MCF 10A (cell line): ENCODE measurements at regions not wholly inside any gene's neighbourhood (a gene's known extent, or its start where the extent isn't known, plus 50 kb on each side); places are given as distances from the start of the nearest gene placed in this dataset.

Experiments
- BruUV-seq: library from RNA; stranded (reverse); fragments of 400-500 nt; replicated peaks from 2 replicates; lab custom pipeline; 2021; lab: Mats Ljungman, UMichigan
- CTCF ChIA-PET: fragments of 300-600 bp; sonication (Branson Sonifier 250); formaldehyde crosslinking; extraction: SDS; loops from one replicate; lab custom pipeline; 2021; ENCODE audit warnings: antibody characterized with exemption, inconsistent platforms; lab: Yijun Ruan, JAX
- POLR2A ChIA-PET: fragments of 300-600, 350-650 bp; sonication (Branson Sonifier 250); formaldehyde crosslinking; extraction: SDS; loops from one replicate; lab custom pipeline; 2020; ENCODE audit warnings: antibody characterized with exemption, inconsistent platforms; lab: Yijun Ruan, JAX
- DNase-seq: peaks from one replicate; pipeline ENCODE4 v3.0.0-alpha.2; 2018; ENCODE audit not compliant: unreplicated experiment
- H3K27ac Mint-ChIP-seq: one replicate; pipeline ENCODE4 v1.8.0; 2022; ENCODE audit warnings: mild to moderate bottlenecking, low read depth, mixed read lengths; ENCODE audit not compliant: unreplicated experiment
- H3K27me3 Mint-ChIP-seq: one replicate; pipeline ENCODE4 v1.8.0; 2022; ENCODE audit warnings: mixed read lengths; ENCODE audit not compliant: insufficient read depth, unreplicated experiment
- H3K36me3 Mint-ChIP-seq: one replicate; pipeline ENCODE4 v1.8.0; 2022; ENCODE audit warnings: mild to moderate bottlenecking, moderate library complexity, mixed read lengths; ENCODE audit not compliant: insufficient read depth, unreplicated experiment
- H3K4me1 Mint-ChIP-seq: one replicate; pipeline ENCODE4 v1.8.0; 2022; ENCODE audit warnings: mixed read lengths; ENCODE audit not compliant: insufficient read depth, unreplicated experiment
- H3K4me3 Mint-ChIP-seq: one replicate; pipeline ENCODE4 v1.8.0; 2022; ENCODE audit warnings: mild to moderate bottlenecking, moderate library complexity, mixed read lengths; ENCODE audit not compliant: unreplicated experiment
- H3K9me3 Mint-ChIP-seq: one replicate; pipeline ENCODE4 v1.8.0; 2022; ENCODE audit warnings: mixed read lengths; ENCODE audit not compliant: unreplicated experiment
- intact Hi-C: fragments of 100-400 bp; cut with micrococcal nuclease; formaldehyde crosslinking; loops from 2 replicates; pipeline ENCODE4 v1.14.1; 2022
- TF ChIP-seq, protein P1 (sequence below): fragments of 200-600 bp; IDR thresholded peaks from one replicate; pipeline ENCODE4 v1.8.0; 2022; ENCODE audit warnings: antibody characterized with exemption, mild to moderate bottlenecking; ENCODE audit not compliant: unreplicated experiment

DNA sequence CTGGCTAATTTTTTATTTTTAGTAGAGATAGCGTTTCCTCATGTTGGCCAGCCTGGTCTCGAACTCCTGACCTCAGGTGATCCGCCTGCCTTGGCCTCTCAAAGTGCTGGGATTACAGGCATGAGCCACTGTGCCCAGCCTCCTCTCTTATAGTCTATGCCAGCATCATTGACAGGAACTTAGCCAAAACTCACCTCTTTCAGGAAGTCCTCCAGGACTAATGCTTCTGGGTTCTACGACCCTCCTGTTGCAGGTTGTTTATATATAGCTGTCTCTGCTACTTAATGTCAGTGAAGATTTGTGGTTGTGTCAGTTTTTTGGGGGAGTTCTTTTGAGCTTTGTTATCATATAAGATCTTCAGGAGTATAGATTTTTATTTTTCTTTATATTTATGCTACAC, 112.1 kb upstream of the CDC42EP3 start:
- TF ChIP-seq, protein P1, sequence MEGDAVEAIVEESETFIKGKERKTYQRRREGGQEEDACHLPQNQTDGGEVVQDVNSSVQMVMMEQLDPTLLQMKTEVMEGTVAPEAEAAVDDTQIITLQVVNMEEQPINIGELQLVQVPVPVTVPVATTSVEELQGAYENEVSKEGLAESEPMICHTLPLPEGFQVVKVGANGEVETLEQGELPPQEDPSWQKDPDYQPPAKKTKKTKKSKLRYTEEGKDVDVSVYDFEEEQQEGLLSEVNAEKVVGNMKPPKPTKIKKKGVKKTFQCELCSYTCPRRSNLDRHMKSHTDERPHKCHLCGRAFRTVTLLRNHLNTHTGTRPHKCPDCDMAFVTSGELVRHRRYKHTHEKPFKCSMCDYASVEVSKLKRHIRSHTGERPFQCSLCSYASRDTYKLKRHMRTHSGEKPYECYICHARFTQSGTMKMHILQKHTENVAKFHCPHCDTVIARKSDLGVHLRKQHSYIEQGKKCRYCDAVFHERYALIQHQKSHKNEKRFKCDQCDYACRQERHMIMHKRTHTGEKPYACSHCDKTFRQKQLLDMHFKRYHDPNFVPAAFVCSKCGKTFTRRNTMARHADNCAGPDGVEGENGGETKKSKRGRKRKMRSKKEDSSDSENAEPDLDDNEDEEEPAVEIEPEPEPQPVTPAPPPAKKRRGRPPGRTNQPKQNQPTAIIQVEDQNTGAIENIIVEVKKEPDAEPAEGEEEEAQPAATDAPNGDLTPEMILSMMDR: no peak
- intact Hi-C loops: no loop called here
- ChIA-PET POLR2A (interaction anchor here (0.6 to 1.0 kb wide), 2 partner anchors 10 to 701 kb away, joined by 4 read pairs; no protein-coding TSS in a partner anchor), CTCF (no interaction called here)
- Mint-ChIP-seq H3K36me3 (no peaks in the 10 kb centered on the region), H3K27ac (no peak overlapping the region), H3K4me1 (peaks cover 38% of the 10 kb centered on the region), H3K27me3 (no peaks in the 10 kb centered on the region), H3K4me3 (no peak overlapping the region), H3K9me3 (no peaks in the 10 kb centered on the region)
- BruUV-seq: no TSS peak
- DNase-seq: no peak

DNA sequence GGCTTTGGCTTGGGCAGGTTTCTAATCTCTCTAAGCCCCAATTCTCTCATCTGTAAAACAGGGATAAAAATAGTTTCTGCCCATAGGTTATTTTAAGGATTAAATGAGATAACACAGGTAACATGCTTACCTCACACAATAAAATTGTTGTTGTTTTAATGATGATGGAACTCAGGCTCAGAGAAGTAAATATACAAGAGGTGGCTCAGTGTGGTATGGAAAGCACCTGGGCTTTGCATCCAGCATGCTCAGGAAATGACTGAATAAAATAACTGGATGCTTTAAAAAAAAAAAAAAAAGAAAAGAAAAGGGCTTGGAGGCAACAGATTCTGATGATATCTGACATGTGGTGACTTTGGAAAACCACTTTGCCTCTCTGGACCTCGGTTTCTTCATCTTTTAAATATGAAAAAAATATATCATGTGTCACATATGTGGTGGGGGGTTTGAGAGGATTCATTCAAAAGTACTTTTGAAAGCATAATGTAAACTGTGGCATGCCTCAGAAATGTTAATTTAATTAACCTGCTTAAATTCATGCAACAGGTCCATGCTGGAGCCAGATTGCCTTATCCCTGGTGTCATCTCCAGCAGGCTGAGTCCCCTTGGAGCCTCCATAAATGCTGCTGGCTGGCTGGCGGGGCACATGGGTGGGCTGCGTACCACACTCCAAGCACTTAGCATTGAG, 112.8 kb upstream of the CDC42EP3 start:
- ChIA-PET POLR2A (no interaction called here), CTCF (no interaction called here)
- Mint-ChIP-seq H3K27me3 (no peaks in the 10 kb centered on the region), H3K4me1 (peaks cover 38% of the 10 kb centered on the region), H3K27ac (no peak overlapping the region), H3K36me3 (no peaks in the 10 kb centered on the region), H3K4me3 (no peak overlapping the region), H3K9me3 (no peaks in the 10 kb centered on the region)
- DNase-seq: no peak
- BruUV-seq: no TSS peak
- intact Hi-C loops: no loop called here
- TF ChIP-seq, protein P1: no peak

DNA sequence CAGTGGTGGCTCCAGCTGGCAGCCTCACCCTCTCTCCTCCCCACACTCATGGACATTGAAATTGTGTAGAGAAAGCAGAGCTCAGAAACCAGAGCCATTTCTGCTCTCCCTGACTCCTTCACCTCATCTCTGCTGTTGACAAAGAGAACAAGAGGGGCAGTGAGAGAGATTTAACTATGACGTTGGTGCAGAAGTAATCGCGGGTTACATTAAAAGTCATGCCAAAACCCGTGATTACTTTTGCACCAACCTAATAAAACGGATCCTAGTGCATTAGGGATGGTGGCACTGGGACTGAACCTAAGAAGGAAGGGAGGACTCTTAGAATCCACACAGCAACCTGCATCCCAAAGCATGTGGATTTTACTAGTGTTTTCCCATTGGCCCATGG, 113.3 kb upstream of the CDC42EP3 start:
- CTCF ChIA-PET: no interaction called here
- intact Hi-C loops: no loop called here
- H3K9me3 Mint-ChIP-seq: no peaks in the 10 kb centered on the region
- no peaks in the 10 kb centered on the region for H3K27me3 Mint-ChIP-seq
- no peak for DNase-seq
- BruUV-seq: no TSS peak
- POLR2A ChIA-PET: interaction anchor here (0.7 to 1.2 kb wide), 2 partner anchors 9 to 16 kb away, joined by 3 read pairs; no protein-coding TSS in a partner anchor
- H3K4me1 Mint-ChIP-seq: peaks cover 41% of the 10 kb centered on the region
- H3K4me3 Mint-ChIP-seq: no peak overlapping the region
- no peak overlapping the region for H3K27ac Mint-ChIP-seq
- TF ChIP-seq, protein P1: no peak
- H3K36me3 Mint-ChIP-seq: no peaks in the 10 kb centered on the region

DNA sequence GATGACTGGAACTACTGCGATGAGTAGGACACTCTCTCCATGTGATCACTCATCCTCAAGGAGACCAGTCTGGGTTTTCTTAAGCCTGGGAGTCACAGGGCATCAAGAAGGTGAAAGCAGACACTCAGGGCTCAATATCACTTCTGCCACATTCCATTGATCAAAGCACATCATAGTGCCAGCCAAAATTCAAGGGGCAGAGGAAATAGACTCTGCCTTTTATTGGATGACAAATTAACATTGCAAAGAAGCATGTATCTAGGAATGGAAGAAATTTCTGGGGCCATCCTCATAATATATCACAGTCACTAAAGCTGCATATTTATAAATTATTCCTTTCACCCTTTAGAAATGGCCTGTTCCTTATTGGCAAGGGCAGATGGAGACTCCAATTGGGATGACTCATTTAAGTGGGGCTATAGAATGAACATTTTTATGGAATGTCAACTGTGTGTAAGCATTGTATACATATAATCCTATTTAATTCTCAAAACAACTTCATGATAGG, 114.8 kb upstream of the CDC42EP3 start:
- BruUV-seq: no TSS peak
- H3K36me3 Mint-ChIP-seq: no peaks in the 10 kb centered on the region
- peaks cover 37% of the 10 kb centered on the region for H3K4me1 Mint-ChIP-seq
- H3K27ac Mint-ChIP-seq: peak overlapping the region; percentile 59
- POLR2A ChIA-PET: interaction anchor here (0.8 to 2.0 kb wide), 12 partner anchors 10 to 326 kb away, joined by 3 to 15 read pairs (median 4); no protein-coding TSS in a partner anchor
- DNase-seq: no peak
- H3K27me3 Mint-ChIP-seq: no peaks in the 10 kb centered on the region
- H3K4me3 Mint-ChIP-seq: no peak overlapping the region
- CTCF ChIA-PET: no interaction called here
- no peaks in the 10 kb centered on the region for H3K9me3 Mint-ChIP-seq
- TF ChIP-seq, protein P1: no peak
- intact Hi-C loops: no loop called here
